HG02870 (cell line): ENCODE measurements at regions not wholly inside any gene's neighbourhood (a gene's known extent, or its start where the extent isn't known, plus 50 kb on each side); places are given as distances from the start of the nearest gene placed in this dataset.

ENCODE experiments used
- ATAC-seq: cut with Tn5 transposase; IDR thresholded peaks from one replicate; pipeline ENCODE4 v1.9.1; 2021; ENCODE audit warnings: mild to moderate bottlenecking, moderate library complexity; ENCODE audit not compliant: unreplicated experiment

GRCh38 chr3:193870376-193871219 lies 265.4 kb upstream of the HES1 start:
- ATAC-seq = no peak

- ATAC-seq = no peak
Measured at GRCh38 chr3:193871220-193871485, 264.8 kb upstream of the HES1 start.

GRCh38 chr3:193872265-193872753 lies 263.6 kb upstream of the HES1 start:
- peak; percentile 58 for ATAC-seq

GRCh38 chr3:193873426-193874201 lies 262.3 kb upstream of the HES1 start:
- no peak for ATAC-seq

GRCh38 chr3:193874512-193874911 lies 261.4 kb upstream of the HES1 start:
- no peak for ATAC-seq

- ATAC-seq = no peak
Measured at GRCh38 chr3:193874997-193875593, 260.9 kb upstream of the HES1 start.

GRCh38 chr3:193875601-193876321 lies 260.2 kb upstream of the HES1 start:
- no peak for ATAC-seq

- ATAC-seq = no peak
Measured at GRCh38 chr3:193879099-193879863, 256.7 kb upstream of the HES1 start.

- no peak for ATAC-seq
Measured at GRCh38 chr3:193879864-193880242, 256.1 kb upstream of the HES1 start.

- ATAC-seq = no peak
Measured at GRCh38 chr3:193882091-193882490, 253.9 kb upstream of the HES1 start.

GRCh38 chr3:193883551-193883950 lies 252.4 kb upstream of the HES1 start:
- no peak for ATAC-seq

- no peak for ATAC-seq
Measured at GRCh38 chr3:193884027-193884426, 251.9 kb upstream of the HES1 start.

GRCh38 chr3:193884652-193885051 lies 251.3 kb upstream of the HES1 start:
- ATAC-seq = no peak

GRCh38 chr3:193885832-193886231 lies 250.1 kb upstream of the HES1 start:
- no peak for ATAC-seq

GRCh38 chr3:193890016-193890897 lies 245.7 kb upstream of the HES1 start:
- ATAC-seq = no peak

- ATAC-seq = no peak
Measured at GRCh38 chr3:193894121-193894863, 241.7 kb upstream of the HES1 start.

- no peak for ATAC-seq
Measured at GRCh38 chr3:193895409-193895808, 240.5 kb upstream of the HES1 start.

- no peak for ATAC-seq
Measured at GRCh38 chr3:193896419-193896818, 239.5 kb upstream of the HES1 start.

GRCh38 chr3:193897288-193897687 lies 238.7 kb upstream of the HES1 start:
- no peak for ATAC-seq
